AG09309 (cell line): ENCODE measurements at regions not wholly inside any gene's neighbourhood (a gene's known extent, or its start where the extent isn't known, plus 50 kb on each side); places are given as distances from the start of the nearest gene placed in this dataset.

Source experiments
- DNase-seq: peaks from one replicate; pipeline ENCODE4 v3.0.0-alpha.2; 2010; ENCODE audit warnings: low read depth
- H3K4me3 ChIP-seq: 2 replicates; pipeline ENCODE4 v1.5.1; 2011; ENCODE audit warnings: mild to moderate bottlenecking, low read depth, low read length, moderate library complexity; ENCODE audit not compliant: control insufficient read depth
- CTCF ChIP-seq: IDR thresholded peaks from 2 replicates; pipeline ENCODE4 v1.5.1; 2011; ENCODE audit warnings: mild to moderate bottlenecking, low read depth, low read length, inconsistent platforms; ENCODE audit not compliant: insufficient read depth, control insufficient read depth; ENCODE audit errors: missing control alignments

- no peak for DNase-seq
- no peak overlapping the region for H3K4me3 ChIP-seq
These were observed 1659.5 kb upstream of the PCDH20 start for GRCh38 chr13:63075126-63075525.

GRCh38 chr13:63050287-63050686 is 1634.6 kb upstream of the PCDH20 start:
- H3K4me3 ChIP-seq: no peak overlapping the region
- DNase-seq: no peak
- no peak for TF ChIP-seq CTCF

More at GRCh38 chr13:63075126-63075525, 1659.5 kb upstream of the PCDH20 start:
- TF ChIP-seq CTCF: no peak

GRCh38 chr13:63048653-63049052 is 1633.0 kb upstream of the PCDH20 start:
- no peak for TF ChIP-seq CTCF
- no peak for DNase-seq
- H3K4me3 ChIP-seq: no peak overlapping the region

GRCh38 chr13:63044589-63045313 is 1629.1 kb upstream of the PCDH20 start:
- no peak for DNase-seq
- no peak for TF ChIP-seq CTCF

GRCh38 chr13:63042686-63043085 is 1627.0 kb upstream of the PCDH20 start:
- no peak for TF ChIP-seq CTCF
- no peak overlapping the region for H3K4me3 ChIP-seq
- no peak for DNase-seq

More at GRCh38 chr13:63044589-63045313, 1629.1 kb upstream of the PCDH20 start:
- no peak overlapping the region for H3K4me3 ChIP-seq

- DNase-seq: no peak
- no peak overlapping the region for H3K4me3 ChIP-seq
- no peak for TF ChIP-seq CTCF
These were observed 1626.2 kb upstream of the PCDH20 start for GRCh38 chr13:63041640-63042414.
